OCI-LY7 (cell line): ENCODE measurements at regions not wholly inside any gene's neighbourhood (a gene's known extent, or its start where the extent isn't known, plus 50 kb on each side); places are given as distances from the start of the nearest gene placed in this dataset.

ENCODE experiments used
- EZH2phosphoT487 ChIP-seq: fragments of 200-600 bp; sonication (generic); IDR thresholded peaks from 2 replicates; pipeline ENCODE4 v1.6.1; 2018; ENCODE audit warnings: low read depth, borderline replicate concordance, mild to moderate bottlenecking, mixed run types, antibody characterized with exemption, low read length, moderate library complexity, mixed read lengths
- TF ChIP-seq, protein P1 (sequence below): fragments of 200-600 bp; sonication (generic); conservative IDR thresholded peaks from 2 replicates; pipeline ENCODE4 v1.5.1; 2014; ENCODE audit warnings: mild to moderate bottlenecking, antibody characterized with exemption, low read length, moderate library complexity, mixed read lengths

DNA sequence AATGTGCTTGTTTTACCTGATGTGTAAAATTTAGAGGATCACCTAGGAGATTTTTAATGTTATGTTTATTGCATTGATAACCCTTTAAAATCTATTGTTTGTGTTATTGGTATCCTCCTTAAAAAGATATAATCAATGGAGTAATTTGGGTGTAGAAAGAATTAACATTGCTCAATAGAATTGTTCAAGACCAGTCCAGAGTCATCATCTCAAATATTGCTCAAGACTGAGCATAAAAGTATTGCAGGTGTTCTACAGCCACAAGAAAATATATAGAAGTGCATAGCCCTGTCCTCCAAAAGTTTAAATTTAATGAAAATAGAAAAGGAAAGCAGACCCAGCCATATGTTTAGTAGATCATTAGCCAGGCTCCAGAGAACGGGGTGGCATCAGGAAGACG, 102.5 kb upstream of the ARID2 start:
- TF ChIP-seq, protein P1, sequence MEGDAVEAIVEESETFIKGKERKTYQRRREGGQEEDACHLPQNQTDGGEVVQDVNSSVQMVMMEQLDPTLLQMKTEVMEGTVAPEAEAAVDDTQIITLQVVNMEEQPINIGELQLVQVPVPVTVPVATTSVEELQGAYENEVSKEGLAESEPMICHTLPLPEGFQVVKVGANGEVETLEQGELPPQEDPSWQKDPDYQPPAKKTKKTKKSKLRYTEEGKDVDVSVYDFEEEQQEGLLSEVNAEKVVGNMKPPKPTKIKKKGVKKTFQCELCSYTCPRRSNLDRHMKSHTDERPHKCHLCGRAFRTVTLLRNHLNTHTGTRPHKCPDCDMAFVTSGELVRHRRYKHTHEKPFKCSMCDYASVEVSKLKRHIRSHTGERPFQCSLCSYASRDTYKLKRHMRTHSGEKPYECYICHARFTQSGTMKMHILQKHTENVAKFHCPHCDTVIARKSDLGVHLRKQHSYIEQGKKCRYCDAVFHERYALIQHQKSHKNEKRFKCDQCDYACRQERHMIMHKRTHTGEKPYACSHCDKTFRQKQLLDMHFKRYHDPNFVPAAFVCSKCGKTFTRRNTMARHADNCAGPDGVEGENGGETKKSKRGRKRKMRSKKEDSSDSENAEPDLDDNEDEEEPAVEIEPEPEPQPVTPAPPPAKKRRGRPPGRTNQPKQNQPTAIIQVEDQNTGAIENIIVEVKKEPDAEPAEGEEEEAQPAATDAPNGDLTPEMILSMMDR = no peak
- no peak for TF ChIP-seq EZH2phosphoT487
